ENCODE measurements at regions not wholly inside any gene's neighbourhood (a gene's known extent, or its start where the extent isn't known, plus 50 kb on each side); places are given as distances from the start of the nearest gene placed in this dataset.

DNA sequence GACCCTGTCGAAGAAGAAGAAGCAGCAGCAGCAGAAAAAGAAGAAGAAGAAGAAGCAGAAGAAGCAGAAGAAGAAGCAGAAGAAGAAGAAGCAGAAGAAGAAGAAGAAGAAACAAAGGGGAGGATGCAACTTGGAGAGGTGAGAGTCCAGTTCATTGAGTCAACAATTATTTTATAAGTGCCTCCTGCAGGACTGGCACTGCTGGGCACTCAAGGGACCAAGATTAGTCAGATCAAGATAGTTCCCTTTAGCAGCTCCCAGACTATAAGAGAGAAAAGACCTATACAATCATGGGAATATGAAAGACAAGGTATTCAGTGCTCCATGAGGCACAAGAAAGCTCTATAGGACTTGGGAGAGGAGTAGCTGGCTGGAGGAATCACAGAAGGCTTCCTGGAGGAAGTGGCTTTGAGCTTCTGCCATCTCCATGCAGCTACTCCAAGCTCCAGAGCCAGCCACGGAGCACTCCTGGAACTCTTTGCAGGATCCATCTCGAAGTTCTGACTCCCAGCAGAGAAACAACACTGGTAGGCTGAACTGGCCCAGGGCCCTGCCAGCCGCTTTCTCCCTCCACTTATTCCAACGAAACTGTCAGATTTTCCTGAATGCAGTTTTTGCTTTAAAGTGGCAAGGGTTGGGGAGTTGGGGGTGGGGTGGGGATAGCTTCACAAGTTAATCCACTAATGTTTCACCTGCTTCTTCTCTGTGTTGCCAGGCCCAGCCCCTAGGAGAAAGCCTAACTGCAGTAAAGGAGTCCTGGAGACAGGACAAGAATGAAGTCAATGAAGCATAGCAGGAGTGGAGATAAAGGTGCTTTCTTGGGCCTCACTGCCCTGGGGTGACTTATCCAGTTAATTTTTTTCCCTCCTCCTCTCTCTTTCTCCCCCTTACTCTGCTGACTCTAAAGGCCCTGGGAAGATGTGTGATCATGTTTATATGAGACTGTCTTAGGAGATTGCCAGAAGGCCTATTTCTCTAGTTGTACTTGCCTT lies 140.1 kb upstream of the PARP11 start:
- DNase-seq: no peak

DNA sequence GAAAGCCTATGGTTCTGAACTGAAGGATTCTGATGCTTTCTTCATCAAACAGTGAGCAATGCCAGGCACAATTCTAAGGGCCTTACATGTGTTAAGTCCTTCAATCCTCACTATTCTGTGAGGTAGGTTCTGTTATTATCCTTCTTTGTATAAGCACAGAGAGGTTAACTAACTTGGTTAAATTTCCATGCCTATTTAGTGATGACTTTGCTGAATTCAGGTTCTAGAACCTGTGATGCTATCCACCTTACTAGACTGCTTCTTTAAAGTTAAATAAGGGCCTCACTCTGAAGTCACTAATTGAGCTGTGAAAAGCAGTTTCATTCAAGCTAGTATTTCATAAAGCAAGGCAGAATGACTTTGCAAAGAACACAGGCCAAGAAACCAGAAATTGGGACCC lies 138.9 kb upstream of the PARP11 start:
- DNase-seq: no peak

- DNase-seq: no peak
Observed at GRCh38 chr12:4011597-4011996, 138.4 kb upstream of the PARP11 start.

DNA sequence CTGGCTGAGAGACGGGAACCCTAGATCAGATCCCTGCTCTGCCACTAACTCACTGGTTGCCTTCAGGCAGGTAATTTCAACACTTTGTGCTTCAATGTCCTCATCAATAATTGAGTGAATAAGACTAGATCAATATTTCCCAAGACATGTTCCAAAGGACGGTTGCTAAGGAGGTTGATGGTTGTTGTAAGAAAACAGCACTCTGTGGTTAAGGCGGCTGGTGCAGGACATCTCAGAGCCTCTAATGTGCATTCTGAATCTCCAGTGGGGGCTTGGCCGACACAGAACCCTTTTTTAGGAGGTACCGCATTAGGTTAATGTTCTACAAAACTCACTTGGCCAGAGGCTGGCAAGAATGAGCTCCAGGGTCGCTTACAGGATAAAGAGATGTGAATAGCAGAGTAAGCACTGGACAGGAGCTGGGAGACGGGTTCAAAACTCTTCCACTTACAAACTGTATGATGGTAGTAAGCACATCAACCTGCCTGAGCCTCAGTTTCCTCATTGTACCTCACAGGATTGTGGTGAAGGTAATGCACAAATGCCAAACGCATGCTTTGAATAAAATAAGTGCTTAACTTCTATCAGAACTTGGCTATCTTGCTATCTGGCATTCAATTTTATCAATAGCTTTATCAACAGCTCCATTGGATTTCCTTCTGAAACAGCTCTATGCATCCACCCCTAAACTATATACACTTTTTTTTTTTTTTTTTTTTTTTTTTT lies 136.9 kb upstream of the PARP11 start:
- DNase-seq: no peak

DNA sequence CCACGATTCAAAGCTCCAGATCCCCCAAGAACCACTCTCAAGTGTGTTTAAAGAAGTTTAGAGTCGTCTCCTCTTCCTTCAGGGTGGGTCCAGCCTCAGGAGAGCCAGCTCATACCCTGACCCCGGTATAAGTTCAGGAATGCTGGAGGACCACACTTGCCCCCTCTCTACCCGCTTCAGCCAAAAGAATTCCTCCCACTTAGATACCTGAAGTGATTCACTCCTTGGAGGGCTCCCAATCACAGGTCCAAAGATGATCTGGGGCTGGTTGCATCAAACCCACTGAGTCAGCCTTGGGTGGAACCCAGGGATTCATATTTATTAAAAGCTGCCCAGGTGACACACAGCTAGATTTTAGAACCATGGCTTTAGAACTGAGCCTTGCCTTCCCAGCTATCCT lies 133.5 kb upstream of the PARP11 start:
- DNase-seq: no peak

- DNase-seq: no peak
Observed at GRCh38 chr12:4005851-4006430, 132.7 kb upstream of the PARP11 start.

DNA sequence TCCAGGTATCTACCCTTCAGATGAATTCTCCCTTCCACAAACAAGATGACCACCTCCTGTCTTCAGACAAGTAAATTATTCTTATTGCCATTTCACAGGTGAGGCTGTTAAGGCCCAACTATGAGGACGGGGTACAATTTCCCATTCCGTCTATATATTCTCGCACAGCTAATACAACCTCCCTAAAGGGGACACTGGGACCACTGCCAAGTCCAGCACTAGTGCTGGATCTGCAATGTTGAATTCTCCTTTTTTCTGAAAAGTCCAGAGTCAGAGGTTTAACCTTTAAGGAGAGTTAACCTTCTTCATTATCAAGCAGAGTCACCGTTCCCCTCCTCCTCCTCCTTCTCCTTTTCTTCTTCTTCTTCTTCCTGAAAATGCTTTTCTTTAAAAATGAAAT lies 130.4 kb upstream of the PARP11 start:
- DNase-seq: no peak

- DNase-seq: no peak
Observed at GRCh38 chr12:4002601-4003000, 129.4 kb upstream of the PARP11 start.

GRCh38 chr12:4001841-4002240 lies 128.6 kb upstream of the PARP11 start:
- DNase-seq: no peak

- no peak for DNase-seq
Observed at GRCh38 chr12:4001031-4001430, 127.8 kb upstream of the PARP11 start.

GRCh38 chr12:3999904-4000303 lies 126.7 kb upstream of the PARP11 start:
- DNase-seq: no peak

DNA sequence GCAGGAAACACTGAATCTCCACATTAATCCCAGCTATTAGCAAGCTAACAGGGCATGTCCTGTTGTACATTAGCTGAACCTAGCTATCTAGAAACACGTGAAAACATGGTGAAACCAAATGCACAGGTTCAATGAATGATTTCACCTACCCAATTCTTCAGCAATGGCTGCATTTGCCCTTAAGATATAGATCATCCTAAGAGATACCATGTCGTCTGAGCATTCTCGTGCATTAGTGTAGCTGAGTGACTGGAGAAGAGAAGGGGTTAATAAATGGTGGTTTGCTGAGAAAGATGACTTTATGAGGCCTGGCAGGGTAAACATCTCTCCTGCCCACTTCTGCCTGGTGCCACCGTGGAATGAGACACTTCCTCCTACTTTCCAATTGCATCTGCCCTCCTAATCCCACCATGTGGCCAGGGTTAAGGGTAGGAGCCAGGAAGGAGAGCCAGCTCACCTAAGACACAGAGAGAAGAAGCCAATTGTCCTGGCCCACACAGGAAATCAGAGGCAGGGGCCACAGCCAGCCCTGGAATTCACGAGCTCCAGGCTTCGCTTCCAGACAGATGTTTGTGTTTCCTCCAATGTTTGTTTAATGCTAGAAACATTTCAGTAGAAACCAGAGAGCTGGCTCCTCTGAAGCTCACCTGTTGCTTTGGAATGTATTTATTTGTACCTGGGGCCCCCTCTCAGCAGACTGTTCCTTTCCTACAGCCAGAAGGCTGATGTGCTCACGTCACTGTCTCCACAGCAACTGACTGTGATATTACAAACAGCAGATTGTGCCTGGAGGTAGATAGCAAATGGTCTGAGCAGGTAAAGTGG lies 126.0 kb upstream of the PARP11 start:
- no peak for DNase-seq

GRCh38 chr12:3998397-3998796 lies 125.2 kb upstream of the PARP11 start:
- no peak for DNase-seq

GRCh38 chr12:3996322-3996721 lies 123.1 kb upstream of the PARP11 start:
- DNase-seq: no peak

DNA sequence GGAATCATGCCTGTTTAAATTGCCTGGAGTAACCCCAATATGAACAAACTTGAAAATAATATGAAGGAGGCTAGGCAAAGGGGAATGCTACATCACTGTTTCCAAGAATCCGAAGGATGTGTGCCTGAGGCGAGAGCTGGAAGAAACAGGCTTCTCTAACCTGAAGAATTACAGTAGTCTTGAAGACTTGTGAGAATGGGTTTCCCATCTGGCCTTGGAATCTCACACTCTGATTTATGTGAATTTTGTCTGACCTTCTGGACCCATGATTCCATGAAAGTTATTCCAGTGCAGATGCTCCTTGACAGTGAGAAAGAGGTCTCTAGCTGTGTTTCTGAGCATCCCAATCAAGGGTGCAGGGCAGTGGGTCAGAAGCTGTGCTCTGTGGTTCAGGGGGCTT lies 122.1 kb upstream of the PARP11 start:
- no peak for DNase-seq

DNA sequence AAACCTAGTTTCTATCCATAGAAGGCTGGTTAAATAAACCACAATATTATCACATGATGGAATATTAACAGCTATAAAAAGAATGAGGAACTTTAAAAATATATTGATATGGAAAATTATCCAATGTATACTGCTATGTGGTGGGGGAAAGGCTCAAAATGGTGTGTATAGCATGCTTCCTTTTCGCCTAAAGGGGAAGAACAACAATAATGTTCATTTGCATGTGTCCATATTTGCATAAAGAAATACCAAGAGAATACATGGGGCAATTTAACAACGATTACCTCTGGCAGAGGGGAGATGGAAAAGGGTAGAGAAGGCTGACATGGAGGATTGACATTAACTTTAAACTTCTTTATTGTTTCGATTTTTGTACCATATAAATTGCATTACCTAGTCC lies 121.3 kb upstream of the PARP11 start:
- DNase-seq: no peak

DNA sequence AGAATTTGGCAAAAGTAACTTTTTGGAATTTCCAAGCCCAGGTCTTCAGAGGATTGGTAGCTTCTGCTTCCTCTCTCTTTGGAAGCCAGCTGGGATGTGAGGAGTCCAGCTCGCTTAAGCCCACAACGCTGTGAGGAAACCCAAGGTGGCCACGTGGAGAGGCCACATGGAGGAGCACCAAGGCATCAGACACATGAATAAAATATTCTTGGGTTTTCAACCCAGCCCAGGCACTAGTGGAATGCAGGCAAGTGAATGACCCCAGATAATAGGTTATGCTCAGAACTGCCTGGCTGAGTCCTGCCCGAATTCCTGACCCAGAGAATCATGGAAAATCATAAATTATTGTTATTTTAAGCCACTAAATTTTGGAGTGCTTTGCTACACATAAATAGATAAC lies 119.7 kb upstream of the PARP11 start:
- no peak for DNase-seq

DNA sequence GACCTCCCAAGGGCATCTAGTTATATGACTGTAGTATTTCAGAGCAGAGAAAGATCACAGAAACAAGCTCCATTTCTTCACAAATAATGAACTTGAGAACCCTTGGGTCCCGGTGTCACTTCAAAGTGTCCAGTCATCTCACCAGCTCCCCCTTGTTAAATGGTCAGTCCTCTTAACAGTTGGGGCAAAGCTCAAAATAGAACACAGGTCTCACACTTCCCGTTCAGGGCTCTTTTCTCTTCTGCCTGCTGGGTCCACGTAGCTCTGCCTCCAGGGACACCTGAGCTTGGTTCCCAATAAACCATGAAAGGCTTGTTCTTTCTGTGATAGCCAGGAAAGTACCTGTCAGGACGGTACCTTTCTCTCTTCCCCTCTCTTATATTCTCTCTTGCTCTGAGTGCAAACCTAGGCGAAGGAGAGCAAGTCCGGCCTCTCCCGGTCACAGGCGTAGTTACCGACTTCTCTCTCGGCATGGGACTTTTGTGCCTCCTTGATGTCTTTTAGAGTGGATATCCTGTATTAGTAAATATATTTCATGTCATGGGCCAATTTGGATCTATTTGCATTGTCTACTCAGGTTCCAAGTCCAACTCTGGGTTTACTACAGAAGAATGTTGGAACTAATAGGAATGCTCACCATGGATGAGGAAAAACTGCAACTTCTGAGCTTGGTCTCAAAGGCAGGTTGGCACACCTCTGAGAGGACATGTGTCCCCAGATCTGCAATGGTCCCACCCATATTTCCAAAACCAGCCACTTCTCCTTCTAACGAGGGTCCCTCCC lies 118.8 kb upstream of the PARP11 start:
- no peak for DNase-seq

DNA sequence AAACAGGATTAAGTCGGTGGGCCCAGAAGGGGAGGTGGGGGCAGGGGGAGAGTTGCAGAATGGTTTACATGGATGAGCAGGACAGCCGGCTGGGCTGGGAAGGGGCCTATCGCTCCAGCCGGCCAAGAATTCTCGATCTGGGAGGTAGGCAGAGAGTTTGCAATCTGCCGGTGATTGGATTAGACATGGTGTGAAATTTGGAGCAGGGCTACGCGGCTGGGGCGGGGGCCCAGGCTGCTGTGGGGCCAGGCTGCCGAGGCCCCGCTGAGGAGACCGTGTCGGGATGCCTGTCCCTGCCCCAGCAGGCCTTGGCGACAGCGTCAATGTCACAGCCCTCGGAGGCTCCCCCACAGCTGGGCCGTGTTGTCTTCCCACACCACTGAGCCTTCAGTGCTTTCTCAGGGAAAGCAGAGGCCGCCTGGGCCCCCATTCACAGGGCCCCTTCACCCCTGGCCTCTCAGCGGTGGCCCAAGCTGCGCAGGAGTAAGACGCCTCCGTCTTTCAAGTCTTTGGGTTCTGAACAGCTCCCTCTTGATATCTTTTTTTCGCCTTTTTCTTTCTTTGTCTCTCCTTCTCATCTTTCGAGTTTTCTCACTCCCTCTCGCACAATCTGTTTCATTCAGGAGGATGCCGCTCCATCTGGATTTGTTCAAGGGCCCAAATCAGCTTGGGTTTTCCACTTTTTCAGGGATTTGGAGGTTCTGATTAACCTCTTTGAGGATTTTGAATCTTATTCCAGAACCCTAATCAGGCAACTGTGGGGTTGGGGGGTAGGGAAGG lies 117.5 kb upstream of the PARP11 start:
- DNase-seq: no peak

- DNase-seq: no peak
Observed at GRCh38 chr12:3989218-3989550, 116.0 kb upstream of the PARP11 start.

- no peak for DNase-seq
Observed at GRCh38 chr12:3988519-3989217, 115.5 kb upstream of the PARP11 start.
